GM18502 (cell line): ENCODE measurements at regions not wholly inside any gene's neighbourhood (a gene's known extent, or its start where the extent isn't known, plus 50 kb on each side); places are given as distances from the start of the nearest gene placed in this dataset.
"Not testable (repeated sequence)": the region's sequence is repeated elsewhere in the genome, so short reads cannot be mapped to it uniquely, and the experiment has no call there.

Experiments used
- ATAC-seq: cut with Tn5 transposase; IDR thresholded peaks from one replicate; pipeline ENCODE4 v1.9.1; 2021; ENCODE audit warnings: mild to moderate bottlenecking; ENCODE audit not compliant: unreplicated experiment, poor library complexity

DNA sequence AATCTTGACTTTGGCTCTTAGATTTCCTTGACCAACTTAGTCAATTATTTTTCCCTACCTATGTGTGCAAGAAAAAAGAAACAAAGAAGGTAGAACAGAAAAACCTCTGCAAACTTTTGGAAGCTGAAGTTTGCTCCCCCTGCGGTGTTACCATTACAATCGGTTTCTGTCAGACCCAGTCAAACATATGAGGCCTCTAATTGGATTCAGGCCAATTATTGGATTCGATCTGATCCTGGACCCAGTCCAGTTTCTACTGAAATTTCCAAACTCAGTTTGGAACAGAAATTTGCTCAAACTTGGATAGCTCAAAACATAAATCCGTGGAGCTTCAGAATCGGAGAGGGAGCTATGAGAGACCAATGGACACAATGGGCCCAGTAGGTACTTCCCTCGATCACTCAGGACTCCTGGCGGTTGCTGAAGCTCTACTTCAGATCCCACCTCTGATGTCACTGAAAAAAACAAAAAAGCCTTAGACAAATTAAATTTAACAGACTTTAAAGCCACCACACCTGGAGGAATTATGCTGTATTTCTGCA lies 523.9 kb downstream of the DMRTA1 start:
- ATAC-seq, result no peak

DNA sequence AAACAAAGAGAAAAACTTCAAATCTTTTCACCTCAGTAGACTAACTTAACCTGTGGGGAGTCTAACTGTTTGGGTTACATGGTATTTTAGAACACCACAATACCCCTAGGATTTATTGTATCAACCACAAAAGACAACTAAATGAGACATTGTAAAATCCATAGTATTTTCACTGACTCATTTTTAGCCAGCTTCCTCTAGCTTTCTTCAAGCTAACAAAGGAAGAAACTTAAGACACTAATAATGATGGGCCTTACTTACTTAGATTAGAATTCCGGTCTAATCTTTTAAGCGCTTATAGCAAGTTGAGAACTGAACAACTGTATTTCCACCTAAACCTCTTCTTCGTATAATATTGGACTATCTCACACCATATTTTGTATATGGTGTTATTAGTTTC lies 529.3 kb downstream of the DMRTA1 start:
- no peak for ATAC-seq

DNA sequence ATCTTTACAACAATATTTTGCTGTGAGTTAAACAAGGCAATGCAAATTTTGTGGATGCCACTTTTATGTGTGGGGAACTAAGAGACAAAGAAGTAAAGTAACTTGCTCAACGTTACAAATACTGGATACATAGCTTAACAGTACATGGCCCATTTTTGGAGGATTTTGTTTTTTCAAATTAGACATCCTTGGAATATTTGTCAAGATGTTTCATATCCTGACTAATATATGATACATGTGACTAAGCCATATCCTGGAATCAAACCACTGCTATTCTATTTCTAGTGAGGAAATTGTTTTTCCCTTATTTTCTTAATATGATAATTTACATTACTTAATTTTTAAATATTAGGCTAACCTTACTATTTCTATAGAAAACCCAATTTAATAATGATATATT lies 529.8 kb downstream of the DMRTA1 start:
- no peak for ATAC-seq

DNA sequence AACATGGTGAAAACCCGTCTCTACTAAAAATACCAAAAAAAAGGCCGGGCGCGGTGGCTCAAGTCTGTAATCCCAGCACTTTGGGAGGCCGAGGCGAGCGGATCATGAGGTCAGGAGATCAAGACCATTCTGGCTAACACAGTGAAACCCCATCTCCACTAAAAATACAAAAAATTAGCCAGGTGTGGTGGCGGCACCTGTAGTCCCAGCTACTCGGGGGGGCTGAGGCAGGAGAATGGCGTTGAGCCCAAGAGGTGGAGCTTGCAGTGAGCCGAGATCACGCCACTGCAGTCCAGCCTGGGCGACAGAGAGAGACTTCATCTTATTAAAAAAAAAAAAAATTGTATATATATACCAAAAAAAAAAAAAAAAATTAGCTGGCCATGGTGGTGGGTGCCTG lies 533.8 kb downstream of the DMRTA1 start:
- not testable (repeated sequence) for ATAC-seq

DNA sequence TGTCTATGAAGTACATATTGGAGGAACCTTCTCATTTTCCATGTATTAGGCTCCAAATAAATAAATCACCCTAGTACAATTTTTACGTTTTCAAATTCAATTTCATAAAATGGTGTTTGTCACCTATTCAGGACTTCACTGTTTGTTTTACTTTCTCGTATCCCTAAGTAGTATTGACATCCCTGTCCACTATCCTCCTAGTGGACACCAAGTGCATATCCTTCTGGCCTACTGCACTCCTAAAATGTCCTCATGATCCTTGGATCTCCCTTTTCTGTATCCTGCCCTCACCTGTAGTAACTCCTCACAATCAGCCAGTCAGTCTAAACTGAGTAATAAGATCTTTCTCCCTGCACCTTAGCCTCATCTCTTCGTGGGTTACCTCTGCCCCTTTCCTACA lies 539.9 kb downstream of the DMRTA1 start:
- ATAC-seq, result no peak

DNA sequence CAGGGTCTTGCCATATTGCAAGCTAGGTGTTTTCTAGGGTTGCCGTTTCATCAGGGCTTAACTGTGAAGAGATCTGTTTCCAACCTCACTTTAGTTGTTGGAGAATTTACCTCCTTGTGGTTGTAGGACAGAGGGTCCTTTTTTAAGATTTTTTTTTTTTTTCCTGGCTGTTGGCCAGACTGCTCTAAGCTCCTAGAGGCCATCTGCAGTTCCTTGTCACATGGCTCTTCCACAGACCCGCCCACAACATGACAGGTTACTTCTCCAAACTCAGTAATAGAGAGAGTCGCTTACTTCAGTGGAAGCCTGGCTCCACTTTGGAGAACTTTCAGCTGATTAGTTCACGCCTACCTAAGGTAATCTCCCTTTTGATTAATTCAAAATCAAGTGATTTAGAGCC lies 543.7 kb downstream of the DMRTA1 start:
- ATAC-seq, result no peak

DNA sequence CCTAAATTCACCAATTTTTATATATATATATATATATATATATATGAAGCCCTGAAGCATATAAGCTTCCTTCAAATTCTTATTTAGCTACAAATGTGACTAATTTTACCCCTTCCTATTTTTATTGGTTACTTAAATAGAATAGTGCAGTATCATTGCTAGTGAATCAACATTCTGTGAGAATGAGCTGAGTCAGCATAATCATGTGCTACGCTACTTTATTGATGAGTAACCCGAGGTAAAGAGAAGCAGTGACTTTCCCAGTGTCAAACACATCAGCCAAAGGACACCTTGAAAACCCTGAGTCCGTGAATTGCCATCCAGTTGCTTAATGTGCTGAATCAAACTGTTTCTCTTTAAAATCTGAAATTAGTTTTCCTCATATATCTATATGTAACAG lies 546.2 kb downstream of the DMRTA1 start:
- no peak for ATAC-seq

DNA sequence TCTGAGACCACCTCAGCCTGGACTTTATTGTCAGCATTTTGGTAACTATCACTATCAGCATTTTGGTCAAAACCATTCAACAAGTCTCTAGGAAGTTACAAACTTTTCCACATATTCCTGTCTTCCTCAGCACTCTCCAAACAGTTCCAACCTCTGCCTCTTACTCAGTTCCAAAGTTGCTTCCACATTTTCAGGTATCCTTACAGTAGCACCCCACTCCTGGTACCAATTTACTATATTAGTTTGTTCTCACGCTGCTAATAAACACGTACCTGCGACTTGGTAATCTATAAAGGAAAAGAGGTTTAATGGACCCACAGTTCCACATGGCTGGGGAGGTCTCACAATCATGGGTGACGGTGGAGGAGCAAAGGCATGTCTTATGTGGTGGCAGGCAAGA lies 551.3 kb downstream of the DMRTA1 start:
- no peak for ATAC-seq

DNA sequence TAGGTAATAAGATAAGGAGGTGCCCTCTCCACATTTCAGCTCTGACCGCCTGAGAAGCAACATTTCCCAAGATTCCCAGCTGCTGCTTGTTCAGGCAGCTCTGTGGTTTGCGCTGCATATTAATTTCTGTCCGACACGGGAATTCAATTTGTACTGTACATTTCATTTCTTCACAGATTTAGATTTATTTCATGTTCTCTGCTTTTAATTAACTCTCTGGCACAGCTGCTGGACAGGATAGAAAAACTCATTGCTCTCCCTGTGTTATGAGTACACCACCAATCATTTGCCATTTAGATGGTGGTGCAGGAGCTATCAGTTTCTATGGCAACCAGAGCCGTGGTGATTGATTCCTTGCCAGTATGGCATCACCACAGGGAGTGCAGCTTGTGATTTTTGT lies 558.5 kb downstream of the DMRTA1 start:
- ATAC-seq, result no peak

DNA sequence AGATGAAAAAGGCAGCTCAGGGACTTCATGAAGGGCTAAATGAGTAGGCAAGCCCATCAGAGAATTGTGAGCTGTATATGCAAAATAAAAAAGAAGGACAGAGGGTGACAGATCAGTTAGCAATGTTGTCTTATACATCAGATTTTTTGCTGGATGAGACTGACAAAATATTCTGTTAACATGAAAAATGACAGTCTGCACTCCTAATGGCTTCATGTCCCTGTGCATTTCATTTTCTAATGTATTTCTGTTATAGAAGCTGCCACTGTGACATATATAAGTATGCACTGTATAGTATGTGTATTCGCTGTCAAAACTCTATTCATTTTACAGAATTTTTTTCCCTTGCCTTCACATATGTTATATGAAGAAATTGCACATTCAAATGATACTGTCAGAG lies 559.5 kb downstream of the DMRTA1 start:
- no peak for ATAC-seq

DNA sequence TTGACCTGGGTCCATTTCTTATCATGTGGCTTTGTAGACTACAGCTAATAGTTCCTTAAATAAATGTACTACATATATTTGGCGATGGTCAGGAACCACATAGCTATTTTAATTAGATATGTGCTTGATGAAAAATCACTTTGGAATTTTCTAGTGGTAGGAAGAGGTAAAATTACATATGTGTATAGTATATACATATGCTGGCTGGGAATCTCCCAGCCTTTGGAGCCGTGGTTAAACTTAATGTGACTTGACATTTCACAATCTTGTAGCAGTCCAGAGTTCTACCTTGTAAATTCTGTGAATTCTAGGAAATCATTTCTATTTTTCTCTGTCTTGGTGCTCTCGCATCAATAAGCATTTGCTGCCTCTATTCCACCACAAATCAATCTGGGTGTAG lies 565.0 kb downstream of the DMRTA1 start:
- ATAC-seq, result no peak

DNA sequence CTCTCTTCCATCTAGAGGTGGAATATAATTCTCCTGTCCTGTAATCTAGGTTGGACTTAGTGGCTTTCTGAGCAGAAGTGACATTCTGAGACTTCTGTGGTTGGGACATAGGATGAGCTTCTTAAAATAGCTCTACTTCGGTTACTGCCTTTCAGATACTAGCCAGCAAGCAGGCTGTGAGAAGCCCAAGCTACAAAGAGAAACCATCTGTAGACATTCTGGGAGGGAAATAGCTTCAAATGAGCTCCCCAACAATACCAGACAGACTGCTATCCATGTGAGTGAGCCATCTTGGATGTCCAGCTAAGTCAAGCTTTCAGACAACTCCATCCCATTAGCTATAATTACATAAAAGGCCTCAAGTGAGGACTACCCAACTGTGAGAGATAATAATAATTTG lies 568.9 kb downstream of the DMRTA1 start:
- no peak for ATAC-seq

DNA sequence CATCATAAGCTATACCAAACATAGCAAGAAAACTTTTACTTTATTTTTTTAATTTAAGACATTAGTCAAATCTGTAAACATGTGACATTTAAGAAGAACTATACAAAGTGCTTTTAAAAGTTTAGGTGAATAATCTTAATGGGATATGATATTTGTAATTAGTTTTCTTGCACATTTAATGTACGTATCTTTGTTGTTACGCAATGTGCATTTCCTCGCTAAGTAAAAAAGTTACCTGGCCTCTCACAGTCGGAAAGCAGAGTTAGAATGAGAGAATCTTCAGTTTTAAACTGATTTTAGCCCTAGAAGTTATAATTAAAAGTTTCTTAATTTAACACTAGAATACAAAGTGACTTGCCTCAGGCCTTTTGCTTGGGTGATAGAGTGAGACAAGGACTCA lies 589.8 kb downstream of the DMRTA1 start:
- no peak for ATAC-seq

DNA sequence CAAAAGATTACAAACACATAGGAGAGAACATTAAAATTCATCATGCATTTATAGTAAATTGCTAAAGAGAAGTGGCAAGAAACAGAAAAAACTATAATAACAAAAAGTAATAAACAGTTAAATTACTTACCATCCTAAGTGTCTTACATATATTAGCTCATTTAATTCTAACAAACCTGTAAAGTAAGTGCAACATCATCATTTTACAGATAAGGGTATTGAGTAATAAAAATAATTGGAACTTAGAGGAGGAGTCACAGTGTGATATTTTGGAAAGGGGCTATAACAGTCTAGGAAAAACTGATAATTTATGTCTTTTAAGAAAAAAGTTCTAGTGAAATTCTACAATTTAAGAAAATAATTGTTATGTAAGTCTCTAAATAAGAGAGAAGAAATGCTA lies 592.8 kb downstream of the DMRTA1 start:
- no peak for ATAC-seq

DNA sequence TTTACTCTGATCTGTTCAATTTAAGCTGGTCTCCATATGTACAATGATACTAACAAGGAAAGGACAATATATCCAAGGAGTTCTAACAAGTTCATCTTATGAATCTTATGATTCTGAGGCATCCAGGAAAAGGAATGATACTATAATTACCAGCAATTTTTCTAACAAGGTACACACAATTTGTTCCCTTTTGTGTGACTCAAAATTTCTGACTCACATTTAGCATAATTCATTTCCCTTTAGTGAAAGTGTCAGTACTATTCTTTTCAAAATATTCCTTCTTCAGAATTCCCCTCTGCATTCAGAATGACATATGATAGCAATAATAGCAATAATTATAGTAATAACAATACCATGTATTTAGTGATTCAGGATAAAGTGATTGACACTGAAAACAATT lies 594.8 kb downstream of the DMRTA1 start:
- no peak for ATAC-seq

DNA sequence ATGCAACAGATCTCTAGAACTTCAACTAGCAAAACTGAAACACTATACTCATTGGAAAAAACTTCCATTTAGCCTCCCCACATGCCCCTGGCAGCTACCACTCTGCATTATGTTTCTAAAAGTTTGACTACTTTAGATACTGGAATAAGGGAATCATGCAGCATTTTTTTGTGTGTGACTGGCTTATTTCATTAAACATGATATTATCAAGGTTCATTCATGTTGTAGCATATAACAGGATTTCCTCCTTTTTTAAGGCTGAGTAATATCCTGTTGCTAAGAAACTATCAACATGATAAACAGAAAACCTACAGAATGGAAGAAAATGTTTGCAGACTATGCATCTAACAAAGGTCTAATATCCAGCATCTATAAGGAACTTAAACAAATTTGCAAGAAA lies 597.9 kb downstream of the DMRTA1 start:
- ATAC-seq, result no peak

DNA sequence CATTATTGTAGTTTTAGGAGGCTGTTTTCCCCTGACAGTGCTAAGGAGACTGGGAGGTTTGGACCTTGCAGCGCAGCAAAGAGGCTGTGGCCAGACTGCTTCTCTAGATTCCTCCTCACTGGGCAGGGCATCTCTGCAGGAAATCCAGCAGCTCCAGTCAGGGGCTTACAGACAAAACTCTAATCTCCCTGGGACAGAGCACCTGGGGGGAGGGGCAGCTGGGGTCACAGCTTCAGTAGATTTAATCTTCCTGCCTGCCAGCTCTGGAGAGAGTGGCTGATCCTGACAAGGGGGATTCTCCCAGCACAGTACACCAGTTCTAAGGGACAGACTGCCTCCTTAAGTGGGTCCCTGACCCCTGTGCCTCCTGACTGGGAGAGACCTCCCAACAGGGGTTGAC lies 599.4 kb downstream of the DMRTA1 start:
- ATAC-seq, result not testable (repeated sequence)

DNA sequence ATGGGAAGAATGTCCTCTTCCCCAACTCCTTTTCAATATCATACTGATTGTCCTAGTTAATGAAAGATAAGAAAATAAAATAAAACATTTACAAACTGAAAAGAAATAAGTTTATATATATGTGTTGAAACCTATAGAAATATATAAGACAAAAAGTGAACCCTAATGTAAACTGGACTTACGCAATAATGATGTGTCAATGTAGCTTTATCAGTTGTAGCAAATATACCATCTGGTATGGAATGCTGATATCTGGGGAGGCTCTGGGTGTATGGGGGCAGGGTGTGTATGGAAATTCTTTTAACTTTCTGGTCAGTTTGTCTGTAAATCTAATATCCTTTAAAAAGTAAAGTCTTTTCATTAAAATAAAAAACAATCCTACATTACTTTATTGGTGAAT lies 603.9 kb downstream of the DMRTA1 start:
- no peak for ATAC-seq

DNA sequence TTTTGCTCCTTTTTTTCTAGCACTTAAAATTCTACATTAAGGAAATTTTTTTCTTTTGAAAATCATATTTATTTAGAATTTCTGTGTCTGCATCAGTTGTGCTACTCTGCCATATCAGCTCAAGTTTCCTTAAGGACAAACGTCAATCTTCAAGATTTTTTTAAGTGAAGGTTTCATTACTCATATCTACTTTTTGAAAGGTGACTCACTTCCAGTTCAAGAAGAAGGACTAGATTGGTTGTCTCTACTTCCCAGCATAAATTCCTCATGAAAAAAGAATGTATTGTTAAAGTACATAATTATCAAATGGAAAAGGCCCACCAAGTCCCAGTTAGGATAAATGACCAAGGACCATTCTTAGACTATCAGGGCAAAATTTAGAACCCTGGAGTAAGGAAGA lies 626.5 kb downstream of the DMRTA1 start:
- ATAC-seq, result no peak

DNA sequence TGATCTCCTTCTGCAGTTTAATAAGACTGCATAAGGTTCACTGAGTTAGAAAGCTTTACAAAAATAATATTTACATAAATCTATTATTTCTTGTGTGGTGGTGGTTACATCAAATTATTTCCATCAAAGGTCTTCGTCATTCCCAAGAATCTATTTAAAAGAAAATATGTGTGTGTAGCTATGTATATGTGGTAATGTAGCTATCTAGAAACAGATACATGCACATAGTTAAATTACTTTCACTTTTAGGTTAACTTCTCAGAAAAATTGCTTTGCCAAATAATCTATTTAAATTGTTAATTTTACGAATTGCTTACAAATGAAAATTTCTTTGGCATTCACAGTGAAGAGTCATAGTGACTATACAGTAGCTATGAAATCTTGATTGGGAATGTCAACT lies 633.2 kb downstream of the DMRTA1 start:
- no peak for ATAC-seq

DNA sequence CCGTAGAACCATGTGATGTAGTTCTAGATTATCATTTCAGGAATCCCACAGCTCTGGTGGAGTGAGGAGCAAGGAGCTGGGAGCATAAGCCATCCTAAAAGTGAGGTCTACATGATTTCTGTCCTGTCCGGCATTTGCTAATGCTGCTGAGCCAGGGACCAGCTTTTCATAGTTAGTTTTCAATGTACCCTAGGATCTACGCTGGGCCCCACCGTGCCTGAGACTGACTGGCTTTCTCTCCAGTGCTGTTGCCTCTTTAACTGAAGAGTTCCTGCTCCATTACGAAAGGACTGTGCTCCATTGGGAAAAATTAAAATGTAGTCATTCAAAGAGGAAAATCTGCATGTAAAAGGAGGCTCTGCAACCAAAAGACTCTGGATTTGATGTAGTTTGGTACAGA lies 634.8 kb downstream of the DMRTA1 start:
- no peak for ATAC-seq

DNA sequence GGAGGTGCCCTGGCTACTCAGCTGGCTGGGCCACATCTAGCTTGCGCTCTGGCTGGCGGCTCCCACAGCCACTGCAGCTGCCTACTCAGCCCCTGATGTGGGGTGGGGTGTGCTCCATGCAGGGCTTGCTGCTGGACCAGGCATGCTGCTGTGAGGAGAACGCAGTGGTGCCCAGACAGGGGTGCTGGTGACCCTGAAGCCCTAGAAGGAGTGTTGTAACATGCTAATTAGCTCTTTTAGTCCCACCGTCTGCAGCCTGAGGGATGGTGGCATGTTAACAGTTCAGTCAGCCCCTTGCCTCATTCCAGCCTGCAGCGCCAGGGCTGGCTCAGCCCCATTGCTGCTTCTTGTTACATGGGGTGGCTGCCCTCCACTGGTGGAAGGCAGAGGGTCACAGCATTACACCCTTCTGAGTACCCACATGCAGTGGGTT lies 642.3 kb downstream of the DMRTA1 start:
- ATAC-seq, result no peak

DNA sequence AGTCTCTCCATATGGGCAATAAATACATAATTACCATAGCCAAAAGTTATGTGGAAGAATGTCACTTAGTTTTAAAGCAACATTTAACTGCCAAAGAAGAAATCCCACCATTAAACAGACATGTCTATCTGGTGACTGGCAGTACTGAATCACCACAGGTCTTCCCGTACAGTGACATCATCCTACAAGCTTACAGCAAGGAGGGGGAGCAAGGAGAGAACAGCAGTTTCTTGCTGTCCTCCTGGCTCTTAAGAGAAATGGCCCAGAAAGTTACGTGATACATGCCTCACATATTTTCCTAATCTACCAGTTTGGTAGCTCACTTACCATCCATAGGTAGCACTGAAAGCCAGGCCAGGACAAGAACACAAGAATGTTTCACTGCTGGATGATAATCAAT lies 671.0 kb downstream of the DMRTA1 start:
- ATAC-seq, result no peak
